ENCODE measurements at regions not wholly inside any gene's neighbourhood (a gene's known extent, or its start where the extent isn't known, plus 50 kb on each side); places are given as distances from the start of the nearest gene placed in this dataset.

DNA sequence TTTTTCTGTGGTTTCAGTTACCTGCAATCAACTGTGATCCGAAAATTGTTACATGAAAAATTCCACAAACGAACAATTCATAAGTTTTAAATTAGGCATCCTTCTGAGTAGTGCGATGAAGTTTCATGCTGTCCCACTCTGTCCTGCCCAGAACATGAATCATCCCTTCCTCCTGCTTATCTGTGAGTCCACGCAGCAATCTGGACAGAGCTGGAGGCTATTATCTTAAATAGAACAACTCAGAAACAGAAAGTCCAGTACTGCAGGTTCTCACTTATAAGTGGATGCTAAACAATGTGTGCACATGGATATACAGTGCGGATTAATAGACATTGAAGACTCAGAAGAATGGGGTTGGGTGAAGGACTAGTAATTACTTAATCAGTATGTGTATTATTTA, 583.7 kb upstream of the SPRY2 start:
- H3K4me3 ChIP-seq (ENCODE audit: insufficient read depth, low read depth, low read length): no peak overlapping the region
- H2BK5ac ChIP-seq (ENCODE audit: low read depth, low read length, poor library complexity, severe bottlenecking): no peak overlapping the region
- H3K14ac ChIP-seq (replicated peaks; ENCODE audit: low read depth, low read length): no peak overlapping the region
- H3K9me1 ChIP-seq (ENCODE audit: insufficient read depth, low read length): no peaks in the 10 kb centered on the region
- POLR2A ChIA-PET (ENCODE audit: unreplicated experiment): no interaction called here
- 80% methylated on average over 1 of the region's 5 CpGs; no CpG with 5 or more reads in 1 of the 2 experiments for WGBS, 2 experiments (ENCODE audit: extremely low coverage in 2 of 2, insufficient read length in 1 of 2)
- H2BK120ac ChIP-seq (ENCODE audit: low read depth, low read length): no peak overlapping the region
- H3K9ac ChIP-seq (ENCODE audit: low read depth, low read length): no peak overlapping the region
- H3K4ac ChIP-seq (ENCODE audit: low read depth, low read length): no peak overlapping the region
- H3K9me3 ChIP-seq (ENCODE audit: control insufficient read depth, insufficient read depth, low read length): peaks cover 4% of the 10 kb centered on the region
- H3K27ac ChIP-seq (ENCODE audit: insufficient read depth, low read length): no peak overlapping the region
- no peak overlapping the region for H4K91ac ChIP-seq (ENCODE audit: insufficient read depth, low read depth, low read length)
- in situ Hi-C loops (cut with MboI; ENCODE audit: low sequenced_read_pairs): no loop called here
- no peak overlapping the region for H3K4me2 ChIP-seq (ENCODE audit: low read depth, low read length)
- CTCF ChIA-PET: no interaction called here
- no peak overlapping the region for H2AFZ ChIP-seq (replicated peaks; ENCODE audit: low read length, poor library complexity)
- no peak overlapping the region for H3K23ac ChIP-seq (ENCODE audit: low read depth, low read length)
- ATAC-seq (ENCODE audit: low read depth): no peak
- intact Hi-C loops (cut with micrococcal nuclease): no loop called here
- H3K79me1 ChIP-seq (ENCODE audit: low read depth in 1 of 2, low read length in 2 of 2): no peaks in the 10 kb centered on the region
- H2AK5ac ChIP-seq (ENCODE audit: low read depth, low read length): no peak overlapping the region
- H4K8ac ChIP-seq (ENCODE audit: low read depth in 2 of 2, low read length in 2 of 2): no peak overlapping the region
- H3K56ac ChIP-seq (ENCODE audit: extremely low read depth, insufficient read depth, low read length): no peak overlapping the region
- no peak overlapping the region for H4K5ac ChIP-seq (ENCODE audit: low read depth, low read length)
- dilution Hi-C loops (cut with HindIII; ENCODE audit: low sequenced_read_pairs, unreplicated experiment): no loop called here
- H3K36me3 ChIP-seq (ENCODE audit: control insufficient read depth, insufficient read depth, low read length): no peaks in the 10 kb centered on the region
- H2BK15ac ChIP-seq (ENCODE audit: low read depth, low read length): no peak overlapping the region
- H3K27me3 ChIP-seq (ENCODE audit: control insufficient read depth, insufficient read depth, low read length): no peaks in the 10 kb centered on the region
- no peaks in the 10 kb centered on the region for H3K4me1 ChIP-seq (ENCODE audit: control insufficient read depth, insufficient read depth, low read length)
- TF ChIP-seq MAFK (IDR thresholded peaks at IDR 0.05; ENCODE audit: low read depth, low read length) (no peak), BHLHE40 (IDR thresholded peaks at IDR 0.05; ENCODE audit: low read depth, low read length) (no peak), NFE2L2 (IDR thresholded peaks at IDR 0.05; ENCODE audit: low read depth, low read length) (no peak), CEBPB (IDR thresholded peaks at IDR 0.05; ENCODE audit: low read depth, low read length) (no peak), FOS (IDR thresholded peaks at IDR 0.05; ENCODE audit: low read depth, low read length) (no peak), RCOR1 (IDR thresholded peaks at IDR 0.05; ENCODE audit: insufficient replicate concordance, low read length) (no peak), MAZ (IDR thresholded peaks at IDR 0.05; ENCODE audit: borderline replicate concordance, low read depth, low read length) (no peak), CHD1 (IDR thresholded peaks at IDR 0.05; ENCODE audit: low read depth, low read length) (no peak), MXI1 (IDR thresholded peaks at IDR 0.05; ENCODE audit: borderline replicate concordance, low read depth, low read length) (no peak), RFX5 (IDR thresholded peaks at IDR 0.05; ENCODE audit: low read depth, low read length) (no peak), SMC3 (IDR thresholded peaks at IDR 0.05; ENCODE audit: low read depth, low read length) (no peak), POLR2A (IDR thresholded peaks at IDR 0.05; ENCODE audit: low read depth, low read length) (no peak), RAD21 (IDR thresholded peaks at IDR 0.05; ENCODE audit: low read length) (no peak)
- TF ChIP-seq, protein P1, sequence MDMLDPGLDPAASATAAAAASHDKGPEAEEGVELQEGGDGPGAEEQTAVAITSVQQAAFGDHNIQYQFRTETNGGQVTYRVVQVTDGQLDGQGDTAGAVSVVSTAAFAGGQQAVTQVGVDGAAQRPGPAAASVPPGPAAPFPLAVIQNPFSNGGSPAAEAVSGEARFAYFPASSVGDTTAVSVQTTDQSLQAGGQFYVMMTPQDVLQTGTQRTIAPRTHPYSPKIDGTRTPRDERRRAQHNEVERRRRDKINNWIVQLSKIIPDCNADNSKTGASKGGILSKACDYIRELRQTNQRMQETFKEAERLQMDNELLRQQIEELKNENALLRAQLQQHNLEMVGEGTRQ (IDR thresholded peaks at IDR 0.05; ENCODE audit: low read depth, low read length): no peak
- H3K18ac ChIP-seq (ENCODE audit: low read depth, low read length): no peak overlapping the region
- no peak for DNase-seq
- H2AK9ac ChIP-seq (replicated peaks; ENCODE audit: low read depth, low read length, poor library complexity): no peak overlapping the region
- no peaks in the 10 kb centered on the region for H4K20me1 ChIP-seq (ENCODE audit: insufficient read depth, low read length)
- H2BK20ac ChIP-seq (ENCODE audit: low read depth, low read length): no peak overlapping the region
- no TSS peak for BruUV-seq (replicated peaks)

All from IMR-90 (cell line).